Activated CD4-positive, alpha-beta T cell treated with anti-CD3 and anti-CD28 coated beads for 4 hours (primary cell): ENCODE measurements at regions not wholly inside any gene's neighbourhood (a gene's known extent, or its start where the extent isn't known, plus 50 kb on each side); places are given as distances from the start of the nearest gene placed in this dataset.
"Not testable (repeated sequence)": the region's sequence is repeated elsewhere in the genome, so short reads cannot be mapped to it uniquely, and the experiment has no call there.

Experiments
- DNase-seq, 2 donors: peaks; one replicate each; pipeline ENCODE4 v3.0.0-alpha.2; 2020

GRCh38 chr5:166618526-166618925 is 1672.9 kb upstream of the WWC1 start:
- no peak for DNase-seq

GRCh38 chr5:166624573-166624972 is 1666.9 kb upstream of the WWC1 start:
- no peak for DNase-seq

GRCh38 chr5:166625210-166625865 is 1666.1 kb upstream of the WWC1 start:
- DNase-seq: no peak

- DNase-seq: no peak
Observed at GRCh38 chr5:166637295-166637694, 1654.2 kb upstream of the WWC1 start.

- no peak for DNase-seq
Observed at GRCh38 chr5:166639151-166639550, 1652.3 kb upstream of the WWC1 start.

- DNase-seq: not testable (repeated sequence)
Observed at GRCh38 chr5:166640136-166640535, 1651.3 kb upstream of the WWC1 start.

- no peak for DNase-seq
Observed at GRCh38 chr5:166648736-166649135, 1642.7 kb upstream of the WWC1 start.

- DNase-seq: no peak
Observed at GRCh38 chr5:166649676-166650075, 1641.8 kb upstream of the WWC1 start.

- no peak for DNase-seq
Observed at GRCh38 chr5:166651234-166651633, 1640.2 kb upstream of the WWC1 start.

GRCh38 chr5:166671811-166672210 is 1619.6 kb upstream of the WWC1 start:
- no peak for DNase-seq

GRCh38 chr5:166672431-166672830 is 1619.0 kb upstream of the WWC1 start:
- no peak for DNase-seq

- no peak for DNase-seq
Observed at GRCh38 chr5:166677891-166678290, 1613.6 kb upstream of the WWC1 start.

- DNase-seq: no peak
Observed at GRCh38 chr5:166679331-166679730, 1612.1 kb upstream of the WWC1 start.

GRCh38 chr5:166695326-166695725 is 1596.1 kb upstream of the WWC1 start:
- DNase-seq: no peak

GRCh38 chr5:166708291-166708690 is 1583.2 kb upstream of the WWC1 start:
- DNase-seq: no peak

- DNase-seq: no peak
Observed at GRCh38 chr5:166709691-166710090, 1581.8 kb upstream of the WWC1 start.

GRCh38 chr5:166710271-166710670 is 1581.2 kb upstream of the WWC1 start:
- DNase-seq: no peak

GRCh38 chr5:166712447-166713185 is 1578.8 kb upstream of the WWC1 start:
- no peak for DNase-seq

GRCh38 chr5:166713295-166713694 is 1578.2 kb upstream of the WWC1 start:
- no peak for DNase-seq

- no peak for DNase-seq
Observed at GRCh38 chr5:166716856-166717492, 1574.5 kb upstream of the WWC1 start.

- no peak for DNase-seq
Observed at GRCh38 chr5:166719991-166720390, 1571.5 kb upstream of the WWC1 start.

GRCh38 chr5:166722939-166723338 is 1568.5 kb upstream of the WWC1 start:
- no peak for DNase-seq

GRCh38 chr5:166724284-166724683 is 1567.2 kb upstream of the WWC1 start:
- DNase-seq: no peak

- no peak for DNase-seq
Observed at GRCh38 chr5:166725593-166725992, 1565.9 kb upstream of the WWC1 start.
